Activated T-cell treated with anti-CD3 and anti-CD28 coated beads, Interleukin-2, amount 50 U/mL, for 24 hours (primary cell): ENCODE measurements at regions not wholly inside any gene's neighbourhood (a gene's known extent, or its start where the extent isn't known, plus 50 kb on each side); places are given as distances from the start of the nearest gene placed in this dataset.

Experiments used
- DNase-seq: peaks from one replicate; pipeline ENCODE4 v3.0.0-alpha.2; 2020
- H3K27ac Mint-ChIP-seq: 2 replicates; pipeline ENCODE4 v1.8.0; 2020; ENCODE audit warnings: mild to moderate bottlenecking, mixed read lengths
- H3K27me3 Mint-ChIP-seq: 2 replicates; pipeline ENCODE4 v1.8.0; 2020; ENCODE audit warnings: mixed read lengths
- H3K36me3 Mint-ChIP-seq: 2 replicates; pipeline ENCODE4 v1.8.0; 2020; ENCODE audit warnings: low read depth, mixed read lengths
- H3K4me1 Mint-ChIP-seq: 2 replicates; pipeline ENCODE4 v1.8.0; 2020; ENCODE audit warnings: low read depth, mixed read lengths
- H3K4me3 Mint-ChIP-seq: 2 replicates; pipeline ENCODE4 v1.8.0; 2020; ENCODE audit warnings: mild to moderate bottlenecking, moderate library complexity, mixed read lengths
- H3K9me3 Mint-ChIP-seq: 2 replicates; pipeline ENCODE4 v1.8.0; 2020; ENCODE audit warnings: mixed read lengths

GRCh38 chr6:97867177-97867576, 584.2 kb upstream of the MMS22L start:
- H3K4me1 Mint-ChIP-seq: no peaks in the 10 kb centered on the region
- H3K27ac Mint-ChIP-seq: no peak overlapping the region
- DNase-seq: no peak
- no peaks in the 10 kb centered on the region for H3K36me3 Mint-ChIP-seq
- no peak overlapping the region for H3K4me3 Mint-ChIP-seq
- H3K27me3 Mint-ChIP-seq: no peaks in the 10 kb centered on the region
- peaks cover 3% of the 10 kb centered on the region for H3K9me3 Mint-ChIP-seq

GRCh38 chr6:97870273-97870672, 587.3 kb upstream of the MMS22L start:
- no peak overlapping the region for H3K27ac Mint-ChIP-seq
- no peaks in the 10 kb centered on the region for H3K4me1 Mint-ChIP-seq
- DNase-seq: no peak
- H3K36me3 Mint-ChIP-seq: no peaks in the 10 kb centered on the region
- no peaks in the 10 kb centered on the region for H3K27me3 Mint-ChIP-seq
- peaks cover 3% of the 10 kb centered on the region for H3K9me3 Mint-ChIP-seq
- H3K4me3 Mint-ChIP-seq: no peak overlapping the region

GRCh38 chr6:97876711-97877110, 593.7 kb upstream of the MMS22L start:
- Mint-ChIP-seq H3K4me1 (no peaks in the 10 kb centered on the region), H3K27ac (no peak overlapping the region), H3K27me3 (no peaks in the 10 kb centered on the region), H3K4me3 (no peak overlapping the region), H3K36me3 (no peaks in the 10 kb centered on the region), H3K9me3 (no peaks in the 10 kb centered on the region)
- DNase-seq: no peak

- H3K4me1 Mint-ChIP-seq: no peaks in the 10 kb centered on the region
- no peak overlapping the region for H3K27ac Mint-ChIP-seq
- no peaks in the 10 kb centered on the region for H3K27me3 Mint-ChIP-seq
- no peaks in the 10 kb centered on the region for H3K9me3 Mint-ChIP-seq
- H3K4me3 Mint-ChIP-seq: no peak overlapping the region
- no peak for DNase-seq
- H3K36me3 Mint-ChIP-seq: no peaks in the 10 kb centered on the region
Measured at GRCh38 chr6:97882755-97883154, 599.7 kb upstream of the MMS22L start.

GRCh38 chr6:97885325-97885724, 602.3 kb upstream of the MMS22L start:
- Mint-ChIP-seq H3K36me3 (no peaks in the 10 kb centered on the region), H3K4me1 (no peaks in the 10 kb centered on the region), H3K27ac (no peak overlapping the region), H3K4me3 (no peak overlapping the region), H3K27me3 (no peaks in the 10 kb centered on the region), H3K9me3 (no peaks in the 10 kb centered on the region)
- no peak for DNase-seq

- DNase-seq: no peak
- Mint-ChIP-seq H3K36me3 (no peaks in the 10 kb centered on the region), H3K4me1 (no peaks in the 10 kb centered on the region), H3K9me3 (no peaks in the 10 kb centered on the region), H3K27ac (no peak overlapping the region), H3K27me3 (no peaks in the 10 kb centered on the region), H3K4me3 (no peak overlapping the region)
Measured at GRCh38 chr6:97885828-97886227, 602.8 kb upstream of the MMS22L start.

GRCh38 chr6:97901531-97901930, 618.5 kb upstream of the MMS22L start:
- H3K36me3 Mint-ChIP-seq: no peaks in the 10 kb centered on the region
- no peak for DNase-seq
- H3K4me3 Mint-ChIP-seq: no peak overlapping the region
- H3K27me3 Mint-ChIP-seq: no peaks in the 10 kb centered on the region
- H3K27ac Mint-ChIP-seq: no peak overlapping the region
- H3K4me1 Mint-ChIP-seq: no peaks in the 10 kb centered on the region
- H3K9me3 Mint-ChIP-seq: peaks cover 2% of the 10 kb centered on the region

- H3K4me1 Mint-ChIP-seq: no peaks in the 10 kb centered on the region
- H3K9me3 Mint-ChIP-seq: no peaks in the 10 kb centered on the region
- H3K36me3 Mint-ChIP-seq: no peaks in the 10 kb centered on the region
- no peak overlapping the region for H3K4me3 Mint-ChIP-seq
- no peak for DNase-seq
- H3K27me3 Mint-ChIP-seq: no peaks in the 10 kb centered on the region
- no peak overlapping the region for H3K27ac Mint-ChIP-seq
Measured at GRCh38 chr6:97909380-97909779, 626.4 kb upstream of the MMS22L start.

- no peak overlapping the region for H3K27ac Mint-ChIP-seq
- no peak overlapping the region for H3K4me3 Mint-ChIP-seq
- no peak for DNase-seq
- no peaks in the 10 kb centered on the region for H3K4me1 Mint-ChIP-seq
- no peaks in the 10 kb centered on the region for H3K27me3 Mint-ChIP-seq
- H3K36me3 Mint-ChIP-seq: no peaks in the 10 kb centered on the region
- H3K9me3 Mint-ChIP-seq: no peaks in the 10 kb centered on the region
Measured at GRCh38 chr6:97913721-97914120, 630.7 kb upstream of the MMS22L start.

- Mint-ChIP-seq H3K27ac (no peak overlapping the region), H3K27me3 (no peaks in the 10 kb centered on the region), H3K9me3 (no peaks in the 10 kb centered on the region), H3K4me1 (no peaks in the 10 kb centered on the region), H3K36me3 (no peaks in the 10 kb centered on the region), H3K4me3 (no peak overlapping the region)
- no peak for DNase-seq
Measured at GRCh38 chr6:97914912-97915311, 631.9 kb upstream of the MMS22L start.

- no peaks in the 10 kb centered on the region for H3K27me3 Mint-ChIP-seq
- H3K9me3 Mint-ChIP-seq: no peaks in the 10 kb centered on the region
- H3K27ac Mint-ChIP-seq: no peak overlapping the region
- no peaks in the 10 kb centered on the region for H3K36me3 Mint-ChIP-seq
- DNase-seq: no peak
- H3K4me3 Mint-ChIP-seq: no peak overlapping the region
- H3K4me1 Mint-ChIP-seq: no peaks in the 10 kb centered on the region
Measured at GRCh38 chr6:97915537-97915936, 632.5 kb upstream of the MMS22L start.

- no peak overlapping the region for H3K4me3 Mint-ChIP-seq
- no peaks in the 10 kb centered on the region for H3K4me1 Mint-ChIP-seq
- H3K36me3 Mint-ChIP-seq: no peaks in the 10 kb centered on the region
- DNase-seq: no peak
- no peak overlapping the region for H3K27ac Mint-ChIP-seq
- H3K27me3 Mint-ChIP-seq: no peaks in the 10 kb centered on the region
- H3K9me3 Mint-ChIP-seq: no peaks in the 10 kb centered on the region
Measured at GRCh38 chr6:97917369-97917768, 634.4 kb upstream of the MMS22L start.

GRCh38 chr6:97919046-97919445, 636.0 kb upstream of the MMS22L start:
- Mint-ChIP-seq H3K27me3 (no peaks in the 10 kb centered on the region), H3K36me3 (no peaks in the 10 kb centered on the region), H3K9me3 (no peaks in the 10 kb centered on the region), H3K4me1 (no peaks in the 10 kb centered on the region), H3K4me3 (no peak overlapping the region), H3K27ac (no peak overlapping the region)
- DNase-seq: no peak

- Mint-ChIP-seq H3K27me3 (no peaks in the 10 kb centered on the region), H3K4me1 (no peaks in the 10 kb centered on the region), H3K36me3 (no peaks in the 10 kb centered on the region), H3K9me3 (no peaks in the 10 kb centered on the region), H3K4me3 (no peak overlapping the region), H3K27ac (no peak overlapping the region)
- no peak for DNase-seq
Measured at GRCh38 chr6:97919631-97920030, 636.6 kb upstream of the MMS22L start.

GRCh38 chr6:97923249-97923648, 640.2 kb upstream of the MMS22L start:
- Mint-ChIP-seq H3K4me3 (no peak overlapping the region), H3K27me3 (no peaks in the 10 kb centered on the region), H3K4me1 (no peaks in the 10 kb centered on the region), H3K9me3 (peaks cover 4% of the 10 kb centered on the region), H3K27ac (no peak overlapping the region), H3K36me3 (no peaks in the 10 kb centered on the region)
- no peak for DNase-seq

GRCh38 chr6:97925504-97925903, 642.5 kb upstream of the MMS22L start:
- H3K9me3 Mint-ChIP-seq: peaks cover 4% of the 10 kb centered on the region
- H3K27ac Mint-ChIP-seq: no peak overlapping the region
- no peaks in the 10 kb centered on the region for H3K36me3 Mint-ChIP-seq
- H3K4me3 Mint-ChIP-seq: no peak overlapping the region
- H3K27me3 Mint-ChIP-seq: no peaks in the 10 kb centered on the region
- no peaks in the 10 kb centered on the region for H3K4me1 Mint-ChIP-seq
- DNase-seq: no peak
